GM03348 (cell line): ENCODE measurements at regions not wholly inside any gene's neighbourhood (a gene's known extent, or its start where the extent isn't known, plus 50 kb on each side); places are given as distances from the start of the nearest gene placed in this dataset.
"Not testable (repeated sequence)": the region's sequence is repeated elsewhere in the genome, so short reads cannot be mapped to it uniquely, and the experiment has no call there.

Experiments used
- DNase-seq: peaks from one replicate; pipeline ENCODE4 v3.0.0; 2012; ENCODE audit warnings: low spot score

GRCh38 chr11:129503646-129504045 is 128.0 kb downstream of the BARX2 start:
- no peak for DNase-seq

DNA sequence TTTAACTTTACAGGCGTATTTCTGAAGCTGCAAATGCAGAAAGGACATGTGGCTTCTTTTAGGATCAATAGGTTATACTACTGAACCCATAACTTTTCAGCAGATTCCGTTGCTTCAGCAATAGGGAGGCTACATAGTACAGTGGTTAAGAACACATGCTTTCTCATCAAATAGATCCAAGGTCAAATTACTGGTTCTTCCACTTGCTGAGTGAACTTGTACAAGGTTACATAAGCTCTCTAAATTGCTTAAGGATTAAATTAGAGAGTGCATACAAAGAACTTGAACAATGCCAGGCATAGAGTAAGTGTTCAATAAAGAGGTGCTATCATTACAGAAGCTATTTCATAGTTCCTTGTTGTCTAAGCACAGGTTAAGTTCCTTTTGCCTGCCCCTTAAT is 129.6 kb downstream of the BARX2 start:
- no peak for DNase-seq

DNA sequence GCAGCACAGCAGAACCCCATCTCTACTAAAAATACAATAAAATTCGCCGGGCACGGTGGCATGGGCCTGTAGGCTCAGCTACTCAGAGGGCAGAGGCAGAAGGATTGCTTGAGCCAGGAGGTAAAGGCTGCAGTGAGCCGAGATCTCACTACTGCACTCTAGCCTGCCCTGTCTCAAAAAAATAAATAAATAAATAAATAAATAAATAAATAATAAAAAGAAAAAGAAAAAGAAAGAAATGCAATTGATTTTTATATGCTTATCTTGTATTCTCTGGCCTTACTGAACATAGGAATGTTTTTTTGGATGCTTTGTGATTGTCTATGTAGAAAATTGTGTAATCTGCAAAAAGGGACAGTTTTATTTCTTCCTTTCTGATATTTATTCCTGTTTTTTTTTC is 132.5 kb downstream of the BARX2 start:
- DNase-seq, result no peak

DNA sequence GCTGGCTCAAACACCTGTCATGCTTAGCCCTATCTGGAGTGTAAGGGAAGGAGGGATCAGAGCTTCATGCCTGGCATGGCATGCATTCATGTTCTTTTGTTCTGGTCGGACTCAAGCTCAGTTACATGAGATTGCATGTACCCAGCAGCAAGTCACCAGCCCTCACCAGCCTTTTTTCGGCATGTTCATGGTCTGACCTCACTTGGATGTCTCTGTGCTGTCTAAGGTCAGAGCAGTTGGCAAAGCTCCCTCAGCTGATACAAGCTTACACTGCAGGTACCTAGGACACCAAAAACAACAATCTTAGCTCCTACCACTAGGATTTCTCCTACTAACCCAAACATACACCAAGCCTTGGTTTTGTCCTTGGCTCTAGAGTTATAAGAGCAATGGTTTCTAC is 152.6 kb downstream of the BARX2 start:
- DNase-seq, result no peak

DNA sequence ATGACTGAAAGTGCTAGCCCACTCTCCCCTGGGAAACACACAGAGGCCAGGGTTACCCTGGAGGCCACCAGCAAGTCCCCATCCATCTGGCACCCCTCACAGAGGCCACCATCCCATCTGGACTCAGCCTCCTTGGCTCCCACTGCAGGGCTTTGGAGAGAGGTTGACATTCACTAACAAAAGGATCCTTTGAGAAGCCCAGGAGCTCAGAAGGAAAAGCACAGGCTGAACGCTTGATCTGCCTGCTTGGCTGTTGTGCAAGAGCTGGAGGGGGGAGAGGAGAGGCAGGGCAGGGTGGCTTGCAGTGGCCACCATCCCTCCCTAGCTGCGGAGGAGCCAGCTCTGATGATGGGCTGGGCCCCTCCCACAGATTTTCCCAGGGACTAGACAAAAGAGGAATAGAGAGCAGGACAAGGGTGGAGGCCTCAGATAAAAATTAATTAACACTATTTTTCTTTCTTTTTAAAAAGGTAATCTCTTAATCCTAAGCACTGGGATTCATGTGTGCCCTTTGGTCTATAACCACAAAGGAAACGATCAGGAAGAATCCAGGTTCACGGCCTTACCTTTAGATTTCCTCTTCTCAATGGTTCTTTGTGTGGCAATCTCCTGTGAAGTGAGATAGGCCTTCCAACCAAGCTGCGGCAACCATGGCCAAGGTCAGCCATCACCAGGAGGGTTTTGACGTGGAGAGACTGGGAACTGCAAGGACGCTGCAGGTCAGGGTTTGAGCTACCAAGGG is 154.7 kb downstream of the BARX2 start:
- DNase-seq, result no peak

GRCh38 chr11:129533395-129533794 is 157.7 kb downstream of the BARX2 start:
- DNase-seq, result no peak

GRCh38 chr11:129536338-129536737 is 160.7 kb downstream of the BARX2 start:
- DNase-seq, result no peak

DNA sequence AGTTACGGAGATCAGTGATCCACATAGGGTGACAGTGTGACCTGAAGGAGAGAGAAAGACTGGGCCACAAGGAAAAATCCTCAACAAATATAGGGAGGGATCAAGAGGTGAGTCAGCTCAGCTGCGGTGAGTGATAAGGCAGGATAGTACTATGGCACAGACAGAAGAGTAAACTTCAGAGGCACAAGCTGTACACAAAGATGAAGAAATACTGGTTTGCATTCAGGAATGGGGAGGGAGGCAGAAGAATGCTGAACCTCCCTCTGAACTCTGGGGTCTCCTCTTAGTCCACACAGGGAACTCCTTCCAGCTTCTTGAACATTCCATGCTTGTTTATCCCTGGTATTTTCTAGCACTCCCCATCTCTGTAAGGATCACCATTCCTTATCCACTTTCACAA is 162.7 kb downstream of the BARX2 start:
- no peak for DNase-seq

DNA sequence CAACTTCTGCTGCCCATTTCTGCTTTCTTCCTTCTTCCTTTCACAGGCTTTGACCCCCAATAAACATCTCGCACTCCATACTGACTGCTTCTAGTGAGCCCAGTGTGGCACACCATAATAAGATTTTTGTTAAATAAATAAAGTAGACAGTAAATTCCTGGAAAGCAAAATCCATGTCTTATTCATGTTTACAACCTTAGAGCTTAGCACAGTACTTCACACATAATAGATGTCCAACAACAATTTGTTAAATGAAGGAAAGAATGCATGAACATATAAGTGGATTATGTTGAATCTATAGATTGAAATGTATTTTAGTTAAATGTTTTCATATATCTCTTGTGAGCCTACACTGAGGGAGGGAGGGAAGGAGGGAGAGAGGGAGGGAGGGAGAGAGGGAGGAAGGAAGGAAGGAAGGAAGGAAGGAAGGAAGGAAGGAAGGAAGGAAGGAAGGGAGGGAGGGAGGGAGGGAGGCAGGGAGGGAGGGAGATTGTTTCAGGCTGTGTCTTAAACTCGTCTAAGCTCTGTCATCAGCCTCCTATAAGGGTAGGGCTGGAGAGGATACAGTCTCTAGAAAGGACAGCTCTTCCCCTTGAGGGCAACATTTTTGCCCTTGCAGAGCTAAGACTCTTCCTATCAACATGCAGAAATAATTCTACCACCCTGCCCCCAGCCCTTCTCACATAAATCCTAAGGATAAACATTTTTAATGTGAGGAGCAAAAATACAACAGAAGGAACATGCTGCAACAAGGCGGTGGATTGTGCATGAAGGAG is 168.1 kb downstream of the BARX2 start:
- DNase-seq, result no peak

DNA sequence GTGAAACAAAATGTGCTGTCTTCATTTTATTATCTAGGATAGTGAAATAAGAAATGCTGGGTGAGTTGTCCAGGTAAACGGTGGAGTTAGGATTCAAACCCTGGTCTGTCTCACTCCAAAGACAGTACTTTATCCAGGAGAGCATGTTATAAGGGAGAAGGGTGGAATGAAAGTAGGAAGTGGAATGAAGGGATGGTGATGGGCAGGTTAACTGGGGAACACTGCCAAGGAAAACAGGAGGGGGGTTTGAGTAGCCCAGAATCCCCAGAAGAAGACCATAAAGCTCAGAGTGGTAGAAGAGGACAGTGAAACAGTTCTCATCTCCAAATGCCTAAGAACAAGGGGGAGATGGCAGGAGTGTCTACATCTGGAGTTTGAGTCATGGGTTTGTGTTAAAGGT is 169.0 kb downstream of the BARX2 start:
- no peak for DNase-seq

DNA sequence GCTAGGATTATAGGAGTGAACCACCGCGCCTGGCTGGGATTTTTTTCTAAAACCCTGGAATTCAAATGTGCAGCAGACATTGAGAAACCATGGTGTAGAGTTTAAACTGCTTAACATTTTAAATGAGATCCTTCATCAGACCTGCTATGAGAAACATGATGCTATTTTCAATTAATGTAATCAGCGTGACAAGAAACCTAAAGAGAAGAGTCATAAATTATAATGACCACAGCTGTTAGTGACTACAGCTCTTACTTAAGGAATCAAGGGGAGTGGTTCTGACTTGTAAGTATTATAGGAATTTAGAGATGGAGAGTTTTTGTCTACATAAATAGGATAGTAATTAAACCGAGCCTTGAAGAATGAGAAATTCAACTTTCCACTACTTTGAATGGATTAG is 170.6 kb downstream of the BARX2 start:
- no peak for DNase-seq

DNA sequence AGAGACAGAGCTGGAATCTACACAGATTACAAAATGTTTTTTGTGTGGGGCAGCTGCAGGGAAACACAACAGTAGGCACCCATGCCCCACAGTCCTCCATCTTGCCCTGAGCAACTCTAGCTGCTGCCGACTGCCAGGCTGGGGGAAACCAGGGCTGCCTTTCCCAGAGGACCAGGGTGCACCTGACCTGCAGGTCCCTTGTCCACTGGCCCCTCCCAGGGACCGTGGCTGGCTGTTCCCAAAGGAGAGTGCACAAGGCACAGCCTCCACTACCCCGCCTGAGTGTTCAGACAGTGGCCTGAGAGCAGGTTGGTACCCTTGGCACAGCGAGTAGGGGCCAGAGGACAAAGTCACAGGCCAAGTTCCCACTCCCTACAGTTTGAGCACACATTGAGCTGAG is 181.8 kb downstream of the BARX2 start:
- DNase-seq, result no peak

GRCh38 chr11:129569007-129569406 is 193.4 kb downstream of the BARX2 start:
- DNase-seq, result no peak

DNA sequence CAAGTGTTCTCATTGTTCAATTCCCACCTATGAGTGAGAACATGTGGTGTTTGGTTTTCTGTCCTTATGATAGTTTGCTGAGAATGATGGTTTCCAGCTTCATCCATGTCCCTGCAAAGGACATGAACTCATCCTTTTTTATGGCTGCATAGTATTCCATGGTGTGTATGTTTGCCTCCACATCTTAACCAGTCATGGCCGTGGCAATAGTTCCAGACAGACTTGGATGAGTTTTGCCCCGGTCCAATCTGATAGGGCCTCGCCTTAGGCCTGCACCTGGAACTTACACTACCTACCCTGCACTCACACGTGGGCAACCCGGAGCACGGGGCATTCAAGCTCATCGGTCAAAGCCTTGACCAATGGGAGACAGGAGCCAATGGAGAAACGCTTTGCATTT is 197.0 kb downstream of the BARX2 start:
- DNase-seq, result not testable (repeated sequence)

DNA sequence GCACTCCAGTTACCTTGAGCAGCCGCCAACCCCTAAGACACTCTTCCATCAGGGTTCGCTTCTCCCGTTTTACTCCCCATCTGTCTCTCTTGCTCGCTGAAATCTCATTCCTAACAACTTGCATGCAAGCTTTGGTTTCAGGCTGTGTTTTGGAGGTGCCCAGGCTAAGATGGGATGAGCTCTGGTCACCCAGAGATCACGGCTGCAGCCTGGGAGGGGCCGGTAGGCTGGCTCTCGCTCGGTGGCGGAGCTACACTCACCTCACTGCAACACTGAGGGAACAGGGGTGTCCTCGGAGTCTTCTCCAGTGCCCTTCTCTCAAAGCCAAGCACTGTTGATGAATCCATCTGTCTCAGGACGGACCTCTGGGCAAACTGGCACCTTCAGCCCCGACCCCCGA is 197.5 kb downstream of the BARX2 start:
- DNase-seq, result no peak

DNA sequence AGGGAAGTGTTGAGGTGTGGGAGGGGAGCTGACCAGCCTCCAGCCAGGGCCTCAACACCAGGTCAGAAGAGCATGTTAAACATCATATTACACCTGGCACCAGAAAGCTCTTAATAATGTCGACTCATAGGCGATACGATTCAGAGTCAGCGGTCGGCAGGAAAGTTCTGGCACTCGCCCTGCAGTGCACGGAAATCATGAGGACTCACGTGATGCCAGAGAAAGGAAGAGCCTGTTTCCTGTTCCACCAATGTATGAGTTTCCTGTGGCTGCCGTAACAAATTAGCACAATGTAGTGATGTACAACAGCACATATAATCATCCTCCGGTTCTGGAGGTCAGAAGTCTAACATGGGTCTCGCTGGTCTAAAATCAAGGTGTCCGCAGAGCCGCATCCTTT is 198.8 kb downstream of the BARX2 start:
- no peak for DNase-seq

GRCh38 chr11:129576652-129577051 is 201.0 kb downstream of the BARX2 start:
- DNase-seq, result no peak

DNA sequence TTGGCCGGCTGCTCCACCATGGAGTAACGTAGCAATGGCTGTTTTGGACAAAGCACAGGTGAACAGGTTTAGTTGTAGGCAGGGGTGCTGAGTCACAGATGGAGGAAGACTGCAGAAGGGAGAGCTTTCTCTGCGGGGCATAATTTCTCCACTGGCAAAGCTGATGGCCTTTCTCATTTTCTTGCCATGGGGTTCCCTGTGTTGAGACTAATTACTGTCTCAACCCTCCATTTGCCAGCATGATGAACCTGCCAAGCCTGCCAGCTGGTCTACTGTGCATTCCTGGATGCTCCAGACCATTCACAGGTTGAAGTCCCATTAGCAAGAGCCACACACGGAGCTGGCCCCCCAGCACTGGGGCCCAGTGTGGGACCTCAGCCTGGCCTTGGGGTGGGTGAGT is 202.4 kb downstream of the BARX2 start:
- DNase-seq, result no peak

GRCh38 chr11:129580278-129580677 is 204.6 kb downstream of the BARX2 start:
- peak; percentile 16 for DNase-seq

- no peak for DNase-seq
These were observed 208.7 kb downstream of the BARX2 start for GRCh38 chr11:129584316-129584715.

DNA sequence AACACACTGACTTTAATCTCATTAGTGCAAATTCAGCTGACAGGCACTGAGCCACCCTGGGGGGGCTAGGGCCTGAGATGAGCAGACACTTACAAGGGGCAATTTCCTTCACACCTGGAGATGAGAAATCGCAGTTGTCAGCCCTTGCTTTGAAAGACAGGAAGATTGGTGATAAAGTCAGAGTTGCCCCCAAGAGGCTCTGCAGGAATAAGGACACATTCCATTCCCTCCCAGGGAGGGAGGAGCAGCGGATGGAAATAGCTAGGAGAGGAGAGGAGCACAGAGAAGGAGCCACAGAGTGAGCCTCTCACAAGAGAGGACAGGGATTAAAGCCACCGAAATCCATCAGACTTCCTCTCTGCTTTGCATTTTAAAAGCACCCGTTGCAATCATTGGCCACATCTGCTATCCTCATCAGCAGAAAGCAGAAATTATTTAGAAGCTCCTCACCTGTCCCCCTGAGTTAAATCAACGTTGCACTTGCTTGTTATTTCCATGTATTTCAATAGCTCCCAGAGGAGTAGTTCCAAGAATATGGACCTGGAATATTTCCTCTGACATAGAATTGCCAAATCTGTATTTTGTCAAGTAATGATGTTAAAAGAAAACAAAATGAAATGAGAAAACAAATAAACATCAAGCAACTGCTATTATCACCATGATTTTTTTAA is 213.7 kb downstream of the BARX2 start:
- DNase-seq, result no peak

GRCh38 chr11:129590030-129590752 is 214.5 kb downstream of the BARX2 start:
- no peak for DNase-seq
